ENCODE measurements at regions not wholly inside any gene's neighbourhood (a gene's known extent, or its start where the extent isn't known, plus 50 kb on each side); places are given as distances from the start of the nearest gene placed in this dataset.
A peak's percentile ranks its signal among the peaks of the same experiment; 100 is the strongest.
"Not testable (repeated sequence)": the region's sequence is repeated elsewhere in the genome, so short reads cannot be mapped to it uniquely, and the experiment has no call there.

DNA sequence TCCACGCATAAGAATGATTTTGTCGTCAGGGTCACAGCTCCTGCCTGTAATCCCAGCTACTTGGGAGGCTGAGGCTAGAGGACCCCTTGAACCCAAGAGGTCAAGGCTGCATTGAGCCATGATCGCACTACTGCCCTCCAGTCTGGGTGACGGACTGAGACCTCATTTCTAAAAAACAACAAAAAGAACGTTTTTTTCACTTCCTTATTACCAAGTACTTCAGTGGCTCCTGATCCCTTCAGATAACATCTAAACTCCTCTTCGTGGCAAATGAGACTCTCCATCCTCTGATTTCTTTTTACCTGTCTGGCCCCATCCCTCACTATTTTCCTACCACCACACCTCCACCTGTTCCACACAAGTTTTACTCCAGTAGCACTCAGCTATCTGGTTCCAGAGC is 105.4 kb upstream of the TLK1 start:
- no peak for DNase-seq (ENCODE audit: low spot score)

DNA sequence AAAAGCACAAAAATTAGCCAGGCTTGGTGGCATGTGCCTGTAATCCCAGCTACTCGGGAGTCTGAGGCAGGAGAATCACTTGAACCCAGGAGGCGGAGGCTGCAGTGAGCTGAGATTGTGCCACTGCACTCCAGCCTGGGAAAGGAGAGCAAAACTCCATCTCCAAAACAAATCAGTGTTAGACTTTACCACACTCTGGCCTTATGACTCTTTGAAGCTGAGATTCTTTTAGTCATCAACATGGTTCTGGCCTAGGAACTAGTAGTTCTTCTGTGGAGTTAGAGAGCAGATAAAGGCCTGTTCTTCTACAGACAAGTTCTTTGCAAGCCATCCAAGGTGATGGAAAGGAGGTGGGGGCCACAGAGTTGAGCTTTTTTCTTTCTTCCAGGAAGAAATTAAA is 100.8 kb upstream of the TLK1 start:
- DNase-seq (ENCODE audit: low spot score), result not testable (repeated sequence)

- DNase-seq (ENCODE audit: low spot score), result no peak
Measured at GRCh38 chr2:171260471-171261424, 100.1 kb upstream of the TLK1 start.

DNA sequence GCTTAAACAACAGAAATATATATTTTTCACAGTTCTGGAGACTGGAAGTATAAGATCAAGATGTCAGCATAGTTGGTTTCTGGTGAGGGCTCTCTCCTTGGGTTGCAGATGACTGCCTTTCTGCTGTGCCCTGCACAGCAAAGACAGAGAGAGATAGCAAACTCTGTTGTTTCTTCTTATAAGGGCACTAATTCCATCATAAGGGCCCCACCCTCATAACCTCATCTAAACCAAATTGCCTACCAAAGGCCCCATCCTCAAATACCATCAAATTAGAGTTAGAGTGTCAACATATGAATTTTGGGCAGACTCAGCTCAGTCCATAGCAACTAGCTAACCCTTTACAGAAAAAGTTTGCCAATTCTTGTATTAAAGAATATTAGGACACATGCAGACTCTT is 94.0 kb upstream of the TLK1 start:
- no peak for DNase-seq (ENCODE audit: low spot score)

- no peak for DNase-seq (ENCODE audit: low spot score)
Measured at GRCh38 chr2:171253900-171254650, 93.4 kb upstream of the TLK1 start.

- no peak for DNase-seq (ENCODE audit: low spot score)
Measured at GRCh38 chr2:171253279-171253678, 92.6 kb upstream of the TLK1 start.

DNA sequence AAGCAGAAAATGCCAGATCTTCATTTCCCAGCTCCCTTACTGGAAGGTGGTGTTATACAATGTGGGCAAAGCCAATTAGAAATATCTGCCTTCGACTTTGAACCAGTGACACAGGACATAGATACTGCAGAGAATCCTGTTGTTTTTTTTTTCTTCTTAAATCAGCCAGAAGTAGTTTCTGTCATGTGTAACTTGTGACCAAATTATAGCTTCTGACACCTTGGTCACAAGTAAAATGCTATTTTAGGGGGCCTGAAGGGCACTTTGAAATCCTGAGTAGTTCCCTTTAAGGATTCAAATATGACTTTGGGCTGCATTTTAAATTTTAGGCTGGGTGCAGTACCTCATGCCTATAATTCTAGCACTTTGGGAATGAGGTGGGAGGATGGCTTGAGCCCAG is 89.0 kb upstream of the TLK1 start:
- no peak for DNase-seq (ENCODE audit: low spot score)

- no peak for DNase-seq (ENCODE audit: low spot score)
Measured at GRCh38 chr2:171247741-171248662, 87.3 kb upstream of the TLK1 start.

GRCh38 chr2:171244970-171245782 is 84.5 kb upstream of the TLK1 start:
- DNase-seq (ENCODE audit: low spot score), result peak; percentile 28

DNA sequence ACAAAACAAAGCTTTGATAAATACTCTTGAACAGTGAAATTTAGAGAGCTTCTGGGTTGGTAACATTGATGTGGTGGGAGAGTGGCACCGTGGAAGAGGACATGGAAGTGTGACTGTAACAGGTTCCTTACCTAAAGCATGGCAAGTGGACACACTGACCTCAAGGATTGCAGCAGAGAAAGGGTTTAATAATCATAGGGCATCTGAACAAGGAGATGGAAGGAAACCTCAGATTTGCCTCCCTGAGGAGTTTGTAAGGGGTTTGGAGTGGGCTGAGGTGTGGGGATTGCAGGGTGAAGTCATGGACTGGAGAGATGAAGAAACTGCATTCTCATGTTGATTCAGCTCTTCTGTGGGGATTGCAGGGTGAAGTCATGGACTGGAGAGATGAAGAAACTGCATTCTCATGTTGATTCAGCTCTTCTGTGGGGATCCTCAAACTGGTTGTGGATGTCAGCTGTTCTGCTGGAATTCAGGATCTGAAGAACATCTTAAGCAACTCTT is 83.8 kb upstream of the TLK1 start:
- DNase-seq (ENCODE audit: low spot score), result no peak

- no peak for DNase-seq (ENCODE audit: low spot score)
Measured at GRCh38 chr2:171241771-171242170, 81.1 kb upstream of the TLK1 start.

GRCh38 chr2:171238946-171239345 is 78.3 kb upstream of the TLK1 start:
- no peak for DNase-seq (ENCODE audit: low spot score)

DNA sequence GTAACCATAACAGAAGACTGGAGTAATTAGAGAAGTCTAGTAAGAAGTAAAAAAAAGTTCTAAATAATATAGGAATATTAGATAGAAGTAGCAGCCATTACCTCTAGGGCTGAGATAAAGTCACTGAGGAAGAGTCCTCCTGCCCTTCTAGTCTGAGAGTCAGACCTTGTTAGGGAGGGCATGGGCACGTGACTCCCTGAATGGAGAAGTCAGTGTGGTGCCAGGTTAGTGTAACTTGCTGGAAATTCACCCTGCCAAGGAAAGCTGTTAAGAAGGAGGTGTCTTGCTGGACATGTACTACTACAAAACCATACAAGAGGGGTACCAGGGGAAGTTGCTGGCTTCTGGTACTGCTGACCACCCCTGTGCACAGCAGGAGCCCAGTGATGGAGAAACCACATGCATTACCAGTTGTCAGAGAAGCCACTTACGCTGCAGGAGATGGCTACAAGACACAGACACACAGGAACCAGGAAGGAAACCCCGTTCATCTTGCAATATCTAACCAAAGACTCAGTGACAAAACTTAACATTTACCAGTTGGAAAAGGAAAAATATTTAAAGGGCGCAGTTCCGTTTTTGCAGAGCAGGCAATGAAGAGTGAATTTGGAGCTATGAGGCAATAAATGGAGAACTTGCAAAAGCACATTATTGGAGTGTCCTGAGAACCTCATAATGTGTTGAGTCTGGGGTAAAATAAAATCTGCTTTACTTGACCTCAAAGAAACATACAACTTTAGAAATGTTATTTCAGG is 77.2 kb upstream of the TLK1 start:
- no peak for DNase-seq (ENCODE audit: low spot score)

GRCh38 chr2:171235262-171235881 is 74.7 kb upstream of the TLK1 start:
- DNase-seq (ENCODE audit: low spot score), result no peak

GRCh38 chr2:171230176-171230575 is 69.5 kb upstream of the TLK1 start:
- DNase-seq (ENCODE audit: low spot score), result no peak

GRCh38 chr2:171228826-171229225 is 68.1 kb upstream of the TLK1 start:
- no peak for DNase-seq (ENCODE audit: low spot score)

DNA sequence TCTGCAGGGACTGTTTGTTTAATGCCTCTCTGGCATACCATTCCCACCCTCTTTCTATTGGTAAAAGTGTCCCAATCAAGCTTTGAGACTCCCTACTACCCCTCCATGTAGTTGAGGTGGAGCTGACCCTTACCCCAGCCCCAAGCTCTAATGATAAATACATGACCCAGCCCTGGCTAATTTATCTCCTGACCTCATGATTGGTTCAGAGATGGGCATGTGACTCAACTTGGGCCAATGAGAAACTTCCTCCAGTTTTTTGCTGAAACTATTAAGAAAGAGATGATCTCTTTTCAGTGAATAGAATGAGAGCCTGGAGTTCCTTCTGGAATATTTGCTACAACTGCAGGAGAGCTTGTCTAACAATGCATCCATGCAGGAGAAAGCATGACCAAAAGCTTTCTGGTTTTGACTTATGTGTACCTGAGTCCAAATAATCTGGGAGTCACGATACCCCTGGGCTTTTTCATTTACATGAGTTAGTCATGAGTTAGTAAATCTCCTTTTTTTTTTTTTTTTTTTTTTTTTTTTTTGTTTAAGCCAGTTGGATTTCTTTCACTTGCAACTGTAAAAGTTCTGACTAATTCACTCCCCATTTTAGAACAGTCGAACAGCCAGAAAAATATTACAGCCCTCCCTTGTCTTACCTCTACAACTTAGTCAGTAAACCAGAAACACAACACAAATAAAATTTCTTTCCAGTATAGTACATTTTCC is 66.5 kb upstream of the TLK1 start:
- no peak for DNase-seq (ENCODE audit: low spot score)

DNA sequence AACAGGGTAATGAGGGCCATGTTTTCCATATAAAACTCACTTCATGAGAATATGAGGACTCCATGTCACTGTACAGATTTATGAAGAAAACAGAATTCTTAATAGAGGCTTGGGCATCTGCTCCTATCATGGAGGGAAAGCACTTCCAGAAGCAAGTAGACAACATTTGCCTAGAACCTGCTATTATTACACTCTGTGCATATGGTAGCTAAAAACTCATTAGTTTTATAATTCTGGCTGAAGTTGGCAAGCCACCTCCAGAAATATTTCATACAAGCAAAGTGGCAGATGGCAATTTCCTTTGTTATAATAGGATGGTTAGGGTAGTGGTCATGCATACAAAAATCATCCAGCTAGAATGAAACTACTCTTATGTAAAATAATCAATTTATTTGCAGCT is 65.8 kb upstream of the TLK1 start:
- DNase-seq (ENCODE audit: low spot score), result no peak

DNA sequence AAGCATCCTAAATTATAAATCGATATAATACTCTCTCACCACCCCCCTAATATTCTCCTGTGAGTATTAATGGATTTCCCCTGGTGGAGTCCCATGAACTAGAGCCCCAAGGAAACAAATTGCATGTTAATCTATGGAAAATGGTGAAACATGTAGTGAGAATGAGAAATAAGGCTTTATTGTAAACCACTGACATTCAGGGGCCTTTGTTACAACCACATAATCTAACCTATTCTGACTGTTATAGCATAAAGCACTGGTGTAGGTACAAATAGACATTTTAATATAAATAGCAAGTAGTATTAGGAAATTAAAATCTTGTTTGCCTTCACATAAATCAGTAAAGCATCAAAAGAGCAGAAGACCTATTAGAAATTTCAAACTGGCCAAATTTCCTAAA is 65.3 kb upstream of the TLK1 start:
- no peak for DNase-seq (ENCODE audit: low spot score)
